Tibial nerve (tissue), 3 donors: ENCODE measurements at regions not wholly inside any gene's neighbourhood (a gene's known extent, or its start where the extent isn't known, plus 50 kb on each side); places are given as distances from the start of the nearest gene placed in this dataset.

Experiments
- POLR2A ChIP-seq, 2 donors: fragments of 450-650 bp; IDR thresholded peaks; one replicate each; pipeline ENCODE4 v1.6.1; 2017; ENCODE audit warnings: antibody characterized with exemption in 2 of 2, mild to moderate bottlenecking in 2 of 2, moderate library complexity in 2 of 2
- TF ChIP-seq, protein P1 (sequence below), 5 experiments: fragments of 200-600 bp in 3 of 5; fragments of 450-650 bp in 2 of 5; sonication (generic) in 3 of 5; IDR thresholded peaks; one replicate each; pipeline ENCODE4 v1.5.1; 2016 to 2019; ENCODE audit warnings: antibody characterized with exemption in 5 of 5, mild to moderate bottlenecking in 3 of 5, moderate library complexity in 2 of 5

DNA sequence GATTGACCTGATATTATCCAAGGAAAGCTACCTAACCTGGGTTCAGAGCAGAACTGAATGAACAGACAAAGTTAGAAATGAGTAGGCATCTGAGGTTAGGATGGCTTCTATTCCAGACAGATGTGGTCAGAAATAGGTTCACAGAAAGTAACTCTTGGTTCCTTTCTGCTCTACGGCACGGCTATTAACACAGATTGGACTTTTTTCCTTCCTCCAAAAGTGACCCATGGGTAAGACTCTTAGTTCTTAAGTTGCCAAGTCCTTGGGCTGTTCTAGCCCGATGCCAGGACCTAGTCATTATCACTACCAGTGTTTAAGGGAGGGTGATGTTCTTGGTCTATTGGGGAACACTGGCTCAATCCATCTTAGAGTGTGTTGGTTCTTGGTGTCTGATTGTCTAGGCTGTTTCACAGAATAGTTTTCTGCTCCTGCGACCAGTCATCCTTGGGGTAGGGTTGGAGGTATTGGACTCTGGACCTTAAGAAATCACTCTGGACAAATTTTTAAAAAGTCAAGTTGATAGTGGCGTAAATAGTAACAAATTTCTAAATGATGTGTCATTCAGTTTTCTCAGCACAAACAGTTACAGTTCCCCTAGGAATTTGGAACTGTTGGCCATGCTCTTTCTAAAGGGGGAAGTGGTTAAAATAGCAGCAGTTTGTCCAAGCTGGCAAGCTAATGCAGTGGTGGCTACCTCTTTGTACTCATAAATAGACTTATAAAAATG is 60.1 kb upstream of the MYCBP2 start:
- TF ChIP-seq POLR2A (IDR thresholded peaks at IDR 0.05) = no peak
- TF ChIP-seq, protein P1, sequence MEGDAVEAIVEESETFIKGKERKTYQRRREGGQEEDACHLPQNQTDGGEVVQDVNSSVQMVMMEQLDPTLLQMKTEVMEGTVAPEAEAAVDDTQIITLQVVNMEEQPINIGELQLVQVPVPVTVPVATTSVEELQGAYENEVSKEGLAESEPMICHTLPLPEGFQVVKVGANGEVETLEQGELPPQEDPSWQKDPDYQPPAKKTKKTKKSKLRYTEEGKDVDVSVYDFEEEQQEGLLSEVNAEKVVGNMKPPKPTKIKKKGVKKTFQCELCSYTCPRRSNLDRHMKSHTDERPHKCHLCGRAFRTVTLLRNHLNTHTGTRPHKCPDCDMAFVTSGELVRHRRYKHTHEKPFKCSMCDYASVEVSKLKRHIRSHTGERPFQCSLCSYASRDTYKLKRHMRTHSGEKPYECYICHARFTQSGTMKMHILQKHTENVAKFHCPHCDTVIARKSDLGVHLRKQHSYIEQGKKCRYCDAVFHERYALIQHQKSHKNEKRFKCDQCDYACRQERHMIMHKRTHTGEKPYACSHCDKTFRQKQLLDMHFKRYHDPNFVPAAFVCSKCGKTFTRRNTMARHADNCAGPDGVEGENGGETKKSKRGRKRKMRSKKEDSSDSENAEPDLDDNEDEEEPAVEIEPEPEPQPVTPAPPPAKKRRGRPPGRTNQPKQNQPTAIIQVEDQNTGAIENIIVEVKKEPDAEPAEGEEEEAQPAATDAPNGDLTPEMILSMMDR (IDR thresholded peaks at IDR 0.05) = no peak
